Activated T-cell treated with anti-CD3 and anti-CD28 coated beads, Interleukin-2, amount 50 U/mL, for 48 hours (primary cell): ENCODE measurements at regions not wholly inside any gene's neighbourhood (a gene's known extent, or its start where the extent isn't known, plus 50 kb on each side); places are given as distances from the start of the nearest gene placed in this dataset.

Experiments used
- DNase-seq, 2 experiments: peaks; one replicate each; pipeline ENCODE4 v3.0.0-alpha.2; 2020

DNA sequence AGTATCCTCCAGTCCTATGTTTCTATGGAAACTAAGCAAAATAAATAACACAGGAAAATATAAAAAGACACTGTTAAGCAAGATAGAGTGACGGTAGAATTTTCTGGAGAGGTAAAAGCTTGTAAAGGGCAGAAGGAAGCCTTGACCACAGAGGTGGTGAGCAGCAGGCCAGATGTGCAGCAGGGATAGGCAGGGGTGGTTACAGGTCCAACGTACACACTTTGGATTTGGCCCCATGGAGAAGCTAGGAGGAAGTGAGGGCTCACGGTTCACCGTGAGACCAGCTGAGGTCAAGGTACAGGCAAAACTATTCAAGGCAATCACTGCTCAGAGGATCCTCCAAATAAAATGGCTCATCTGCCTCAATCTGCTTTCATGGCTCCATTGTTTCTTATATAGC, 242.8 kb downstream of the B3GLCT start:
- DNase-seq, result no peak

DNA sequence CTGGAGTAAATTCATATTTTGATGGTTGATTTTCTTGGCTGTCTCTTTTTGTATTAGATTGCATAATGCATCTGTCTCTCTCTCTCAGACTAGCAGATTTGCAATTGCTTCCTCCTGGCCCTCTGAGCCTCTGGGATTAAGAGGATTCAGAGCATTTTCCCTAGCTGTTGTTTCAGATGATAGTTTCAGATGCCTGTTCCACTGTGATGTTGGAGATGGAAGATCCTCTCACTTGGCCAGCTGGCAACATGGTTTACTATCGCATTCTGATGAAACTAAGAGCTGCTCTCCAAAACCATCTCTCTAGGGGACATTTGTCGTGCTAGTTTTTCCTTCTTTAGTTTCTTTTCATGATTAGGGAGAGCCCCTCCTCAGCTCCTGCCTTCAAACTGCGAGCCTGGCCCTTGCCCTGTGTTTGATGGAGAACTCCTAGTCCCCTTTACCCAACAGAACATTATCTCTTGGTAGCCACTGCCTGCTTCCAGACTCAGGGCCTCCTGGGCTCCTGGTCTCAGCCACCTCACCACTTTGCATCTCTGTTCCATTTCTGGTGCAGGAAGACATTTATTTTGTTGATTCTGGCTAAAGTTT, 244.6 kb downstream of the B3GLCT start:
- no peak for DNase-seq

DNA sequence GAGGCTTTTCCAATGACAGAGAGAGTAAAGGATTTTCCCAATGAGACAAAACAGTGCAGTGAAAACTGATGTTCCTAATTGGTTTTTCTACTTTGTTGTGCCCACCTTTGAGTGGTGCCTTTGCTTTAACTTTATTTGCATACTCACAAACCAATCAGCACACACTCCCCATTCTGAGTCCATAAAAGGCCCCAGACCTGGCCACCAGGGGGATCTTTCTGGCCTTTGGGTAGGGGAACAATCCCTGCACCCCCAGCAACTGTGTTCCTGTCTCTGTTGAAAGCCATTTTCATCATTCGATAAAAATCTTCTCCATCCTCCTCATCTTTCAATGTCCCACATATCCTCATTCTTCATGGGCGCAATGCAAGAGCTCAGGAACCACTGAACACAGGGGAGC, 252.8 kb downstream of the B3GLCT start:
- no peak for DNase-seq

DNA sequence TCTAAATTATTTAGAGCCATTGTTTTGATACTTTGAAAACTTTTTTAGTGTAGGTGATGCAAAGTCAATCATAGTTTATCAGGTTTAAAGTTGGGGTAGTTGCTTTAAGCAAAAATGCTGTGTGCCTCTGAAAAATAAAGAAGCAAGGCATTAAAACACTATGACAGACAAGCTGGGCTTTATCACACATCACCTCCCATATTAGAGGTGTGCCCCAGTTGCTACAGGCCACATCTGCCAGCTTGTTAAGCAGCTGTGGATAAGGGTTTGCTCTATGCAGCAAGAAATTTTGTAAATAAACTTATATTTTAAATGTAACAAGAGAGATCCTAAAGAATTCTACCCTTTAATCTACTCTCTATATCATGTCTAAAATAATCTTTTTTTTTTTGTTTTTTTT, 255.8 kb downstream of the B3GLCT start:
- DNase-seq, result no peak

DNA sequence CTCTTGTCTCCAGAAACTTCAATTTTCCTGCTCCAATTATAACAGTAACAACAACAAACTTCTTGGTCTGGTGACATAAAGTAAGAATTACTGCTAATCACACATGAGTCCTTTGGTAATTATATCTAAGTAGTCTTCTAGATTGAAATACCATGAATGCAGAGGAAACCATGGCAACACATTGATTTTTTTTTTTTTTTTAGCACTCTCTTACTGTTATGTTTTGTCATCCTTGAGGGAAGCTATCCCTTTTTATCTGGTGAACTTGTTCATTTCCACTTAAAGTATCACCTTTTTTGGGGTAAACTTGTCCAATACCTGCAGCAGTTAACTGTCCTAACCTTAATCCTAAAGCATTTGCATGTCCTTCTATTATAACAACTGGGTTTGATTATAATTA, 256.3 kb downstream of the B3GLCT start:
- no peak for DNase-seq

DNA sequence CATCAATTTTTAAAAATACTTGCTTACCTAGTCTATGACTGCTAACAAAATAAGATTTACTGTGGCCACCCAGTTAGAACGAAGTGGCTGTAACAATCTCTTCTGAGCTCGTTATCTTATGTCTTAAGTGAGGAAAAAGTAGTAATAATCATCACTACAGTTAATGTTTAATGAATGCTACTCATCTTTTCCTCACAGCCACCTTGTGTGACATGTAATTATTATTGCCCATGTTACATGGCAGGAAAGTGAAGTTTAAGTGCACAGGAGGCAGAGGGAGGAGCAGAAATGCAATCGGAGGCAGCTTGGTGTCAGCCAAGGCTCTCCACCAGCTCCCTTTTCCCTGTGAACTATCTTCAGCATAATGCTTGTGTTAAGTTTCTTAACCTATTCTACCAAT, 260.3 kb downstream of the B3GLCT start:
- DNase-seq, result no peak

DNA sequence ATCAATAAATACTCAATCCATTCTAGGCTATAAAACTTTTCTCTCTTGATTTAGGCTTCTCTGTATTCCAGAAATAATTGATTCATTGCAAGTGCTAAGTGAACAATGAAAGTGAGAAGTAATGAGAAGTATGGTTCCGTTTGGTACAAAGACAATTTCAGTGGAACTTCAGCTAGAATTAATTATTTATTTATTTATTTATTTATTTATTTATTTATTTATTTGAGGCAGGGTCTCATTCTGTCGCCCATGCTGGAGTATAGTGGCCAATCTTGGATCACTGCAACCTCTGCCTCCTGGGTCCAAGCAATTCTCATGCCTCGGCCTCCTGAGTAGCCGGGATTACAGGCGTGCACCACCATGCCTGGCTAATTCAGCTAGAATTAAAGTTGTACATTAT, 262.1 kb downstream of the B3GLCT start:
- DNase-seq, result no peak

DNA sequence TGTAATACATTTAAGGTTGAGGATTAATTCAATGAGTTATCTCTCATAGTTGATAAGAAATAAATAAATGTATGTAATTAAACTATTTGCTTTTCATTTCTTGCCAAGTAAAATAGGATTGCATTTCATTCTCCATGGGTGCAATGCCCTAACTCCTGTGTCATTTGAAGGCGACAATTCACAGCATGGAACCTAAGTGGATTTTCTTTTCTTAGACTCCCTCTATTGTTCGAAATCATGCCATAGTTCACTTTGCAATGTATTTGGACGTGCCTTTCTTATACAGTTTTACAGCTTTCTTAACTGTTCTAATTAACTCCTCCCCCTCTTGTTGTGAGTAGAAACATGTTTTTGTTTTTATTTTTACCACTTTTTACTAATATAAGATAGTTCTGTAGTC, 263.0 kb downstream of the B3GLCT start:
- no peak for DNase-seq

DNA sequence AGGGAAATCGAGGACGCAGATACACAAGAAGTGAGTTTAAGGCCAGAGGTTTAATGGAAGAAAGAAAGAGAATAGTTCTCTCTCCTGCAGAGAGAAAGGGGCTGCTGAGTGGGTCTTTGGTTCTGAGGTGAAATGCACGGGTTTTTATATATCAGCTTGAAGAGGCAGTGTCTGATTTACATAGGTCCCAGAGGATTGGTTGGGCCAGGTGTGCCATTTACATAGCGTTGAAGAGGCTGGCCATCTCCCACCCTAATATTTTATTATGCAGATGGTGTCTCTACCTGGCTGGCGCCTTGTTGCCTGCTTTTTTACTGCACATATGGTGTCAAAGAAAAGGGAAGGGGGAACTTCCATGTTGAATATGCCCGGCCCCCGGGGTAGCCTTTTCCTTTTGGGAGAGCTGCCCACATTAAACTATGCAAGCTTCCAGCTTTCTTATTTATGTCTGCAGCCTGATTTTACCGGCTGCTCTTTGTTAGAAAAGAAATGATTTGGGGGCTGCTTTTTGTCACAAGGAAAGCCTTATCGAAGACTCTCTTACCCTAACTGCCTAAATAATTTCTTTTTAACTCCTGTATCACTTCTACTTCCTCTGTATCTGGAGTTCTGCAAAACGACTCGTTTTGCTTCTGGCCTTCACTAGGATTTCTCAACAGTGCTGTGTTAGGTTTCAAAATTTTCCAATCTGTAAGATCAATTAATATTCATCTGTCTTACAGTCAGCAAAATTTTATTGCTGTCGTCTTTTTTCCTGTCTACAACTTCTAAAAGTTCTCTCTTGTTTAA, 268.5 kb downstream of the B3GLCT start:
- DNase-seq, result no peak

DNA sequence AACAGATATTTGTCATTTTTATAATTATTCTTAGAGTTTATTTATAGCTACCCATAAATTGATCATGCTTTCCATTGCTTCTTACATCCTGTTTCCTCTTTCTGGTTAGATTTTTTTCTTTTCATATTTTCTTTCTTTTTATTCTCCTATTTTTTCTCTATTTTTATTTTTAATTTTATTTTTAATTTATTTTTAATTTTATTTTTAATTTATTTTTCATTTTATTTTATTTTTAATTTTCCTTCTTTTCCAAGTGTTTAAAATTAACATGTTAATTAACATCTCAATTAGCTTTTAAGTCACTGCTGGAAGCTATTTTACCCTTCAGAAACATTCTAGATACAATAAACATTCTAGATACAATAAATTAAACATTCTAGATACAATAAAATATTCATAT, 269.6 kb downstream of the B3GLCT start:
- no peak for DNase-seq

DNA sequence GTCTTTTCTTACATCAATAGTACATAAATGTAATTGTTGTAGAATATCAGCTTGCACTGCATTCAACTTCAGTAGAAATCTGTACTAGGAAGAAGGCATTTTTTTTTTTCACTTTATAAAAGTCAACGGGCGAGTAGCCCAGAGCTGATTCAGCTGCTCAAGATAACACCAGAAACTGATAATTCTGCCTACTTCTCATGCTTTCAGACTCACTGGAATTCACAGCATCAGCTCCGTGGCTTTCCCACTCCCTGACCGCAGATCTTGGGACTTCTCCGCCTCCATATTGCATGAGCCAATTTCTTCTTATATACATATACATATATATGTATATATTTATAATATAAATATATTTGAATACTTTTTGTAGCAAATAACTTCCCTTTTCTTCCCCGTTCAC, 263.1 kb upstream of the RXFP2 start:
- DNase-seq, result no peak

DNA sequence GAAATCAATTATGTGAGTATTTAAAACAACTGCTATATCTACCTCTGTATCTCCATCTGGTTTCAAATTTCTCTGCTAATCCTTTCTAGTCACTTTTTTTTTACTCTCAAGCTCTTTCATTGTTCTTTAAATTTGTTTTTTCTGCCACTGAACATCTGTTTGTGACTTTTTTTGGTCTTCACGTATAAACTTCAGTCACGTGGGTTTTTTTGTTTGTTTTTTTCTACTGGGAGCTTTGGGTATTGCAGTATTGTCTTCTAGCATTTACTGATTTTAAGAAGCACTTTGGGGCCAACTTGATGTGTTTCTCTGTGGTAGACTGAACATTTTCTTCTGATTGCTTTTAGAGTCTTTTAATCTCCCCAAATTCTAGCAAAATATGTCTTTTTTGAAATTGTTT, 262.6 kb upstream of the RXFP2 start:
- DNase-seq, result no peak

DNA sequence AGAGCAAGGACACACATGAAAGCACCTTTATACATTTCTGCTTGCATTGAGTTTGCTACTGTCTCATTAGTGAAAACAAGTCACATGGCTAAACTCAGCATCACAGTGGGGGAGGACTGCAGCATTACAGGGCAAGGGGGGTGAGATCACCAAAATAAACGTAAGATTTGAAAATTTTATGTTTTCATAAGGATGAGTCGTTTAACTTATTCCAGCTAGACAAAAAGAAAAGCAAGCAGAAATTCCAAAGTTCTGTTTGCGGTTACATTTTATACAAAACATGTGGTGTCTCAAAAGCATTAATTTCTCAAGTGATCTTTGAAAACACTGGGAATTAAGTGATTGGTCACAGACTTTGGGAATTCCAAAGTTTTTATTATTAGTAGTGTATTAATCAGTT, 261.4 kb upstream of the RXFP2 start:
- no peak for DNase-seq

DNA sequence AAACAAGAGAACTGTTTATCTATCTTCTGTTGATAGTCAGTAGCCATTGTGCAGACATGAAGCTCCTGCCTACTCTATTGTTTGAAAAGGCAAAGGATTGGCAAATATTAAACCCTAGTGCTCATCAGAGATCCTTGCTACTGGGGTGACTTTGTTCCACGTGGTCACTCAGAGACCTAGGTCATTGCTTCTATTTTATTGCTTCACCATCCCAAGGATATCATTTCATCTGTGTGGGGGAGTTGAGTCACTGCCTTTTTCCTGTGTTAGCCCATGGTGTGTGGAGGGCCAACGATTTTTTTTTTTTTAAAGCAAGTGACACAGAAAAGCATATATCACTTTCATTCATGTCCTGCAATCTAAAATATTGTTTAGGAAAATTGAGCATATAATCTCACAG, 254.1 kb upstream of the RXFP2 start:
- no peak for DNase-seq

DNA sequence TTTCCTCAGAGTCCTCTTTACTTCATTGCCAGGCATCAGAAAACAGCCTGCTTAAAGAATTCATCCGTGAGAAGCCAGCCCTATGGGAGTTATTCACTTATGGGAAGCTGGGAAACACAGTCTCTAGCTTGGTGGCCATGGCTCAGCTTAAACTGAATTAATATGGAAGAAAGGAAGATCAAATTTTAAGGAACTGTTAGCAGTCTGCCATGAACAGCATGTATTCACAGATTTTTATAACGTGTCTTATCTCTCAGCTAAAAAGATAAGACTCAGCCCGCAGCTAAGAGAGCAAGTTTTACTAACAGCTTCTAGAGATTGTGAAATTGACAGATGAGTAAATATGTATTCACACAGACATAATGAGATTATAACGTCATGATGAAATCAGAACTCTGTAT, 253.7 kb upstream of the RXFP2 start:
- no peak for DNase-seq

DNA sequence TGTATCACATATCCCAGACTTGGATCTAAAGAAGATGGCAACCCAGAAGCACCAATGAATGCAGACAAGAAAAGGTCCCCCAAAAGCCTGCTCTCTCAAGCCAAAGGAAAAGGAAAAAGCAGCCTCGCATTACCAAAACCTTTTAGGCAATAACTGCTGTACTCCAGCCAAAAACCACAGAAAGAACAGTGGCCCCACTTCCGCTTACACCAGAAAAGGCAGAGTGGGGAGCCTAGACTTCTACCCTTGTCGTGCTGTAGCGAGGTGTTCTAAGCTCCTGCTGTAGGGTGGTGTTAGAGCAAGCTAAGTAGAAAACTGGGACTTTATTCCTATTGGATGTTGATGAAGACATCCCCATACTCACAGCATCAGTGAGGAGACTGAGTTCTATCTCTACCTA, 244.0 kb upstream of the RXFP2 start:
- no peak for DNase-seq

DNA sequence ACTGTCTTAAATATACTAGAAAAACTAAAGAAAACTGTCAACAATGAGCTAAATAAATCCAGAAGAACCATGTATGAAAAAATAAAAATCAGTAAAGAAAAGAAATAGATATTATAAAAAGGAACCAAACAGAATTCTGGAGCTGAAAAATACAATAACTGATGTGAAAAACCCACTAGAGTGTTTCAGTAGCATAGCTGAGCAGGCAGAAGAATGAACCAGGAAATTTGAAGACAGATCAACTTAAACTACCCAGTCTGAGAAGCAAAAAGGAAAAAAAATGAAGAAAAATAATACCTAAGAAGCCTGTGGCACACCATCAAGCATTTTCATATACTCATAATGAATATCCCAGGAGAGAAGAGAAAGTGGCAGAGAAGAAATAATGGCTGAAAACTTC, 240.1 kb upstream of the RXFP2 start:
- DNase-seq, result no peak

DNA sequence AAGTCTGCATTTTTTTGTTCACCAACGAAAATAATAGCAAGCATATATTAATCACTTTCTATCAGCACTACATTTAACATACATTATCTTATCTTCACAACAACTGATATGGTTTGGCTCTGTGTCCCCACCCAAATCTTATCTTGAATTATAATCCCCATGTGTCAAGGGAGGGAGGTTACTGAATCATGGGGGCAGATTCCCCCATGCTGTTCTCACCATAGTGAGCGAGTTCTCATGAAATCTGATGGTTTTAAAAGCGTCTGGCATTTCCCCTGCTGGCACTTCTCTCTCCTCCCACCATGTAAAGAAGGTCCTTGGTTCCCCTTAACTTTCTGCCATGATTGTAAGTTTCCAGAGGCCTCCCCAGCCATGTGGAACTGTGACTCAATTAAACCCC, 235.7 kb upstream of the RXFP2 start:
- DNase-seq, result no peak

DNA sequence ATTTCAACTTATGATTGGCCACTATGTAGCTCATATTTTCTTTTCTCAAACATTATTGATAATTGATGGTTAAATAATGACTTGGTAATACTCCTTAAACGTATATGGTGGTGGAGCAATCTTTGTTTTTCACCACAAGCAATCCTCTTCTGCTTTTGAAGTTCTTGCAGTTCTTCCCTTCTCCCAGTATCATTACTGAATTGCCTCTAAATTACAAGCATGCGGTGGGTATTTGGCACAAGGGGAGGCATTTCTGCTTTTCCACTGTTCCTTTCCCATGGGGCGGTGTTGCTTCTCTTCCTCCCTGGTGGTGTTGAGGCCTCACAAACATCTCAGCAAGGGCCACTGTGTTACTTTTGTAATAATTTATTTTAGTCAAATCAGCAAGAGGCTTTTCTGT, 234.4 kb upstream of the RXFP2 start:
- no peak for DNase-seq

DNA sequence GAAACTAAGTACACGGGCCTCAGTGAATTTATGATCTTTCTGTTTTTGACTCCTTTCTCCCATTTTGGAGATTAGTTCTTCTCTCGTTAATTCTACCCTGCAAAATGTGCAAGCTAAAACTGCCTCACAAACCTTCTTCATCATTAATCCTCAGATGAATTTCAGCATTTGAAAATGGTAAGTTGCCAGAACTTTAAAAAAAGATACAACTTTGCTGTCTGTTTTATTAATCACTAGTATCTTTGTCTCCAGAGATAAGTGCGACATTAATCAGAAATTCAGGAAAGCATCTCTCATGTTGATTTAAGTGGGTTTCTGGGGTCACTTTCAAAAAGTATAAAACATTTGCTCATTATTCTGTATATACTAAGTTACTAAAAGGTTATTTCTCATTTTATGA, 227.0 kb upstream of the RXFP2 start:
- DNase-seq, result no peak

DNA sequence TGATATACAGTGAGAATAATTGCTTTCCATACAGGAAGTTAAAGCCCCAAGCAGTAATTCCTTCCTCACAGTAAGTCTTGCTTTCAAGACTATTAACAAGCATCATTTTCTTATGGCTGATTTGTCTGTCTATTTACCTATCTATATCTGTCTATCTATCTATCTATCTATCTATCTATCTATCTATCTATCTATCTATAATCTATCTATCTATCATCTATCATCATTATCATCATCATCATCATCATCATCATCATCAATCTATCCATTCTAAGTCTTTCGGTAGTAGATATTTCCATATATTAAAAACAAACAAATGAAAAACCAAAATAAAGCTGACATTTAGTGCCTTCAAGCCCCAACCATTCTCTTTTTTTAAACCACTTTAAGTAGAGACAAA, 224.4 kb upstream of the RXFP2 start:
- no peak for DNase-seq

DNA sequence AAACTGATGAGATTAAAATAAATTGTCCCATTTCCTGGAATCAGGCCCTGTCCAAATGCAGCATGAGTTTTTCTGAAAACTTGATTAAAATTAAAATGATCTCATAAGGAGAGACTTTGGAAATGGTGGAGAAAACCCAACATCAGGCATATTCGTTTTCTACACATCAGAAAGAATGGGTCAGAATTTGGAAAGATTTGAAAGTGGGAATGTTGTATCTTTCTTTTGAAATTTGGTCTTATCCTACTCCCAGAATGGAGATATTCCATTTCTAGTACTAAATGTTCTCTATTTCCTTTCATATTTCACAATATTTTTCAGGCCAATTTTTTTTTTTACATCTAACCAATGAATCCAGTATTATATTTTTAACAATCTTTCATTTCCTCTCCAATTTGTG, 223.9 kb upstream of the RXFP2 start:
- DNase-seq, result no peak

DNA sequence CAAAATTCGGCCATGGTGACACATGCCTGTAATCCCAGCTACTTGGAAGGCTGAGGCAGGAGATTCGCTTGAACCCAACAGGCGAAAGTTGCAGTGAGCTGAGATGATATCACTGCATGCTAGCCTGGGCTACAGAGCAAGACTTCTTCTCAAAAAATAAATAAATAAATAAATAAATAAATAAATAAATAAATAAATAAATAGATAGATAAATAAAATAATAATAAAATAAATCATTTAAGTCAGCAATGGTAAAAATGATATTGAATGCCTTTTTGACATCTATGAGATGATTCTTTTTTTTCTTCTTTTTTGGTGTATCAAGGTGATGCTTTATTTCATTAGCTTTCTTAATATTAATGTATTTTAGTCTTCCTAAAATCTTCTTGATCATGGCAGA, 221.7 kb upstream of the RXFP2 start:
- no peak for DNase-seq

DNA sequence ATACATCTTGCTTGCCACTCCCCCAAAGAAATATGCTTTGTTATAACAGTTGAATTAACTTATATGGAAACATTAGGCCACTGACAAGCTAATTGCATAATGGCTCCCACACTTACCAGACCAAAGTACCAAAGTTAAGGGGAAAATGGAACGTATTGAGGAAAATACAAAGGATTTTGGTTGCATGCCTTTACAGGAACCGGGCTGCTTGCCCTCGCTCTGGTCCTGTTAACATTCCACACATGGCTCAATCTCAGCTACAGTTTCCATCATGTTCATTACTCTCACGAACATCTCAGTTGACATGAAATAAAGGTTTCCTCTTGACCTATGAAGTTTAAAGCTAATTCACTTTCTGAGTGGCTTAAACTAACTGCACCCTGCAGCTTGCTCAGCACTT, 220.7 kb upstream of the RXFP2 start:
- no peak for DNase-seq

DNA sequence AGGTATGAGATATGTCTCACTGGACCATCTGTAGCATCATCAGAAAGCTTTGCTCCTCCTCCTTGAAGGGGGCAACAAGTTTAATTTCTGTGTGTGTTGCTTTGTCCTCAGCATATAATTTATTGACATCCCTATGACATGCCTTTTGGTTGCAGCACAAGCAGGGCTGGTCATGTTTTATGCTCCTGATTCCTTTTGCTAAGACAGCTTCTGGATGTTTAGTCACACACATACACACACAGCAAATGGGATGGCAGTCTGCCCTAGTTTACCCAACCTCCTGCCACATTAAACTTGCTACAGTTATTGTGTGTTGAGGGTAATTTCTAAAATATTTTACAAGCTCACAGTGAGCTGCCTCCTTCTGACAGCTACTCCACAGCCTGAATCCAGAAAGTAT, 217.9 kb upstream of the RXFP2 start:
- DNase-seq, result no peak
